Lower leg skin (tissue), 4 donors: ENCODE measurements at regions not wholly inside any gene's neighbourhood (a gene's known extent, or its start where the extent isn't known, plus 50 kb on each side); places are given as distances from the start of the nearest gene placed in this dataset.

Source experiments
- DNase-seq, 2 donors: peaks; one replicate each; pipeline ENCODE4 v3.0.0-alpha.2; 2019; ENCODE audit warnings: low spot score in 2 of 2
- H3K4me3 ChIP-seq: fragments of 200-600 bp; sonication (generic); 2 replicates; pipeline ENCODE4 v1.5.1; 2017; ENCODE audit warnings: mild to moderate bottlenecking, low read depth; ENCODE audit not compliant: poor library complexity, severe bottlenecking
- POLR2A ChIP-seq, 2 donors: fragments of 450-650 bp; IDR thresholded peaks; one replicate each; pipeline ENCODE4 v1.6.1; 2016 to 2017; ENCODE audit warnings: antibody characterized with exemption in 2 of 2, mild to moderate bottlenecking in 1 of 2, moderate library complexity in 1 of 2
- WGBS, 2 donors: methylation state at CpG; one replicate each; pipeline ENCODE4 v1.1.5; 2018; 5-methylcytosine and 5-hydroxymethylcytosine counted together
- intact Hi-C: fragments of 100-400 bp; cut with DNase I; formaldehyde crosslinking; loops from one replicate; pipeline ENCODE4 v1.15.0; 2023; ENCODE audit warnings: low total_unique reads
- TF ChIP-seq, protein P1 (sequence below), 3 donors: fragments of 450-650 bp; IDR thresholded peaks; one replicate each; pipeline ENCODE4 v1.5.1; 2016; ENCODE audit warnings: antibody characterized with exemption in 3 of 3, mild to moderate bottlenecking in 3 of 3, moderate library complexity in 2 of 3

DNA sequence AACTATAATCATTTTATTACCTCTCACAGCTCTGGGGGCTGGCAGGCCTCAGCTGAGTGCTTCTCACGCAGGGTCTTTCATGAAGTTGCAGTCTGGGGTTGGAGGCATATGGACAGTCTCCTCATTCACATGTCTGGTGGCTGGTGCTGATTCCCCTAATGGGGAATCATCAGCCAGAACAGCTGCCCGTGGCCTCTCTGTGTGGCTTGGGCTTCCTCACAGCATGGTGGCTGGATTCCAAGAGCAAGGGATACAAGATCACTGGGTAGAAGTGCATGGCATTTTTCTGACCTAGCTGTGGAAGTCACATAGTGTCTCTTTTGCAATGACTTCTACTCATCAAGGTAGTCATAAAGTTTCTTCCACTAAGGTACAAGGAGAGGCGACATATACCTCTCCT, 59.0 kb upstream of the LAPTM4A start:
- TF ChIP-seq, protein P1, sequence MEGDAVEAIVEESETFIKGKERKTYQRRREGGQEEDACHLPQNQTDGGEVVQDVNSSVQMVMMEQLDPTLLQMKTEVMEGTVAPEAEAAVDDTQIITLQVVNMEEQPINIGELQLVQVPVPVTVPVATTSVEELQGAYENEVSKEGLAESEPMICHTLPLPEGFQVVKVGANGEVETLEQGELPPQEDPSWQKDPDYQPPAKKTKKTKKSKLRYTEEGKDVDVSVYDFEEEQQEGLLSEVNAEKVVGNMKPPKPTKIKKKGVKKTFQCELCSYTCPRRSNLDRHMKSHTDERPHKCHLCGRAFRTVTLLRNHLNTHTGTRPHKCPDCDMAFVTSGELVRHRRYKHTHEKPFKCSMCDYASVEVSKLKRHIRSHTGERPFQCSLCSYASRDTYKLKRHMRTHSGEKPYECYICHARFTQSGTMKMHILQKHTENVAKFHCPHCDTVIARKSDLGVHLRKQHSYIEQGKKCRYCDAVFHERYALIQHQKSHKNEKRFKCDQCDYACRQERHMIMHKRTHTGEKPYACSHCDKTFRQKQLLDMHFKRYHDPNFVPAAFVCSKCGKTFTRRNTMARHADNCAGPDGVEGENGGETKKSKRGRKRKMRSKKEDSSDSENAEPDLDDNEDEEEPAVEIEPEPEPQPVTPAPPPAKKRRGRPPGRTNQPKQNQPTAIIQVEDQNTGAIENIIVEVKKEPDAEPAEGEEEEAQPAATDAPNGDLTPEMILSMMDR (IDR thresholded peaks at IDR 0.05) = no peak
- TF ChIP-seq POLR2A (IDR thresholded peaks at IDR 0.05) = no peak
- intact Hi-C loops = no loop called here
- no peak for DNase-seq
- no peak overlapping the region for H3K4me3 ChIP-seq
- 86 to 91% methylated on average over 3 of the region's 3 CpGs for WGBS, 2 donors

DNA sequence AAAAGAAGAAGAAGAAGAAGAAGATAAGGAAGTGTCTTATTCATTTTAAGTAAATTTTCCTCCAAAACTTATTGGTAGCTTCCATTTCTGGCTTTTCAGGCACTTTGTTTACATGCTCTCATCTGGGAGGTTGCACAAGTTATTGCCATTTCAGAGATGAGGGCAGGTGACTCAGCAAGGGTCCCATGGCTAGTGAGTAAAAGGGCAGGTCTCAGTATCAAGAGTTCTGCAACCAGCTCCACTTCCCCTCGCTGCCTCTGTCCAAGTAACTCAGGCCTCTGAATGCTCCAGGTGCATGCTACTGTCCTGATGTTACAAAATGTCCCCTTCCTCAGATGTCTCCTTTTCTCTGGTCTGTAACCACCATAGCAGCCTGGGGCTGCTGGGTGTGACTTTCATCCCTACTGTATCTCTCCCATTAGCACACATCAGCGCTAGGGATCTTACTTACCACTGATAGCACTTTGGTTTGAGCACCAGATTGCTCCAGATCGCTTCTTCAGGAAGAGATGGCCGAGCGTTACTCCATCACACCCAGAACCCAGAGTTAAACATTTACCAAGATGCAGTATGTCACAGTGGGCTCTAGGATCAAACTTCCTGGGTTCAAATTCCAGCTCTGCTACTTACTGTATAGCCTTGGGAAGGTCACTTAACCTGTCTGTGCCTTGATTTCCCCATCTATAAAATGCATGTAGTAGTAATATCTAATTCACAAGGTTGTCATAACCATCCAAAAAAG, 57.4 kb upstream of the LAPTM4A start:
- H3K4me3 ChIP-seq = no peak overlapping the region
- 86 to 88% methylated on average over 5 of the region's 5 CpGs for WGBS, 2 donors
- no peak for TF ChIP-seq POLR2A (IDR thresholded peaks at IDR 0.05)
- TF ChIP-seq, protein P1 (IDR thresholded peaks at IDR 0.05) = no peak
- DNase-seq = no peak
- intact Hi-C loops = no loop called here

DNA sequence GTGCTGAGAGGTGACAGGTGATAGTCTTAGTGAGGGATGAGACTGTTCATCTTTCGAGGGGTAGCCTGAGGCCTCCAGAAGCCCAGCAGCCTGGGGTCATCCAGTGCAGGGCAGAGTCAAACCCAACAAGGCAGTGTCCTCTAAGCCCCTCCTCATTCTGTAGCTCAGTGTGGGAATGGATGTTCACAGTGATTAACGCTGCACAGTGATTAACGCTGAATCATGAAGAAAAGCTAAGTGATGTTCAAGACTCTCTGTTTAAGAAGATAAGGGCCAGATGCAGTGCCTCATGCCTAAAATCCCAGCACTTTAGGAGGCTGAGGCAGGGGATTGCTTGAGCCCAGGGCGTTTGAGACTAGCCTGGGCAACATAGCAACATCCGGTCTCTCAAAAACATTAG, 56.3 kb upstream of the LAPTM4A start:
- TF ChIP-seq, protein P1 (IDR thresholded peaks at IDR 0.05) = no peak
- TF ChIP-seq POLR2A (IDR thresholded peaks at IDR 0.05) = no peak
- H3K4me3 ChIP-seq = no peak overlapping the region
- intact Hi-C loops = no loop called here
- DNase-seq = no peak
- 78 to 86% methylated on average over 5 of the region's 5 CpGs for WGBS, 2 donors

DNA sequence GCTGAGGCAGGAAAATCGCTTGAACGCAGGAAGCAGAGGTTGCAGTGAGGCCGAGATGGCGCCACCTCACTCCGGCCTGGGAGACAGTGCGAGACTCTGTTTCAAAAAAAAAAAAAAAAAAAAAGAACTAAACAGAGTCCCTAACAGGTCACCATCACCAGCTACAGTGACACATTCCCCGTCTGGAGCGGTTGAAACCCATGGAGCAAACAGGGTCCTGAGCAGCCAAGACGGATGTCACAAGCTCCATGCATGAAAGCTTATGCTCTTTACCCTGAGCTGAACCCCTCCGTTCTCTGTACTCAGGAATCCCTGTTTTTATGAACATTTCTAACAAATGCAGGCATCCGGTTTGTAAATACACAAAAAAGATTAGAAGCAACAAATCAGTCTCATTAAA, 55.9 kb upstream of the LAPTM4A start:
- H3K4me3 ChIP-seq = no peak overlapping the region
- WGBS, 2 donors = 85 to 87% methylated on average over 11 of the region's 11 CpGs
- intact Hi-C loops = no loop called here
- TF ChIP-seq, protein P1 (IDR thresholded peaks at IDR 0.05) = no peak
- TF ChIP-seq POLR2A (IDR thresholded peaks at IDR 0.05) = no peak
- no peak for DNase-seq

DNA sequence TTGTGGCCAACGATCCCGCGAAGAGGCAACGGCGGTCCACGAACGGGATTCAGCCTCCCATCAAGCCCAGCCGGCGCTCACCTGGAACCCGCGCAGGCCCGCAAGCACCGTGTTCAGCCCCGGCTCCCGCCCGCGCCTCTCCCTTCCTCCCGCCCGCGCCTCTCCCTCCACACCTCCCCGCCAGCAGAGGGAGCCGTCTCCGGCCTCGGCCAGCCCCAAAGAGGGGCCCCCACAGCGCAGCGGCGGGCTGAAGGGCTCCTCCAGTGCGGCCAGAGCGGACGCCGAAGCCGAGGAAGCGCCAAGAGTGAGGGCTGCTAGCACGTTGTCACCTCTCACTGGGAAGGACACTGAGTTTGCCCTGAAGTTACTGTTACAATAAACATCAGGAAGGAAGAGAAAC, 55.3 kb upstream of the LAPTM4A start:
- no peak for DNase-seq
- 27 to 31% methylated on average over 30 to 32 of the region's 34 CpGs for WGBS, 2 donors
- TF ChIP-seq, protein P1 (IDR thresholded peaks at IDR 0.05) = no peak
- TF ChIP-seq POLR2A (IDR thresholded peaks at IDR 0.05) = no peak
- H3K4me3 ChIP-seq = no peak overlapping the region
- intact Hi-C loops = no loop called here
